PC-3 (cell line): ENCODE measurements at regions not wholly inside any gene's neighbourhood (a gene's known extent, or its start where the extent isn't known, plus 50 kb on each side); places are given as distances from the start of the nearest gene placed in this dataset.

Experiments used
- ATAC-seq: fragments of 200-7000 bp; cut with Tn5 transposase; 2 replicates; pipeline ENCODE4 v1.9.1; 2020; ENCODE audit warnings: mild to moderate bottlenecking, moderate library complexity
- BruUV-seq: library from RNA; stranded (reverse); fragments of 400-500 nt; replicated peaks from 2 replicates; lab custom pipeline; 2021; lab: Mats Ljungman, UMichigan
- CTCF ChIA-PET: fragments of 300-600 bp; sonication (Branson Sonifier 250); formaldehyde crosslinking; loops from one replicate; lab custom pipeline; 2022; ENCODE audit warnings: antibody characterized with exemption; lab: Charles Lee
- POLR2A ChIA-PET: fragments of 300-600 bp; sonication (Branson Sonifier 250); formaldehyde crosslinking; loops from one replicate; lab custom pipeline; 2022; ENCODE audit warnings: antibody characterized with exemption; ENCODE audit not compliant: unreplicated experiment; lab: Charles Lee
- DNase-seq: peaks from one replicate; pipeline ENCODE4 v3.0.0-alpha.2; 2015
- H2AFZ ChIP-seq: fragments of 300-600 bp; sonication (generic); 2 replicates; pipeline ENCODE4 v1.6.0; 2016; ENCODE audit warnings: antibody characterized with exemption, low read length
- H3F3A ChIP-seq: fragments of 300-600 bp; sonication (generic); one replicate; pipeline ENCODE4 v1.6.0; 2017; ENCODE audit warnings: antibody characterized with exemption, low read length, control low read depth, mild to moderate bottlenecking; ENCODE audit not compliant: unreplicated experiment
- H3K27ac ChIP-seq: fragments of 300-600 bp; sonication (generic); 2 replicates; pipeline ENCODE4 v1.5.1; 2016; ENCODE audit warnings: mild to moderate bottlenecking, low read length
- H3K27me3 ChIP-seq: fragments of 300-600 bp; sonication (generic); 2 replicates; pipeline ENCODE4 v1.6.1; 2016; ENCODE audit warnings: low read length, mixed read lengths
- H3K36me3 ChIP-seq: fragments of 300-600 bp; sonication (generic); 2 replicates; pipeline ENCODE4 v1.6.1; 2016; ENCODE audit warnings: low read depth, mixed run types, low read length, mixed read lengths
- H3K4me1 ChIP-seq: fragments of 300-600 bp; sonication (generic); 2 replicates; pipeline ENCODE4 v1.5.1; 2016; ENCODE audit warnings: low read length; ENCODE audit not compliant: insufficient read depth
- H3K4me2 ChIP-seq: fragments of 300-600 bp; sonication (generic); 2 replicates; pipeline ENCODE4 v1.6.0; 2016; ENCODE audit warnings: low read length
- H3K4me3 ChIP-seq: fragments of 300-600 bp; sonication (generic); 2 replicates; pipeline ENCODE4 v1.5.1; 2016; ENCODE audit warnings: mild to moderate bottlenecking, low read length, mixed read lengths
- H3K79me2 ChIP-seq: fragments of 300-600 bp; sonication (generic); 2 replicates; pipeline ENCODE4 v1.6.1; 2017; ENCODE audit warnings: low read length, mixed read lengths
- H3K9ac ChIP-seq: fragments of 300-600 bp; sonication (generic); 2 replicates; pipeline ENCODE4 v1.6.0; 2016; ENCODE audit warnings: mild to moderate bottlenecking, low read length
- H3K9me2 ChIP-seq: fragments of 300-600 bp; sonication (generic); replicated peaks from 2 replicates; pipeline ENCODE4 v1.6.1; 2016; ENCODE audit warnings: mixed run types, low read length, mixed read lengths
- H3K9me3 ChIP-seq: fragments of 300-600 bp; sonication (generic); 2 replicates; pipeline ENCODE4 v1.6.1; 2016; ENCODE audit warnings: low read length, mixed read lengths
- H4K20me1 ChIP-seq: fragments of 300-600 bp; sonication (generic); 2 replicates; pipeline ENCODE4 v1.6.1; 2016; ENCODE audit warnings: low read length, mixed read lengths
- CTCF ChIP-seq: fragments of 300-600 bp; sonication (generic); conservative IDR thresholded peaks from 2 replicates; pipeline ENCODE4 v1.5.1; 2017; ENCODE audit warnings: antibody characterized with exemption, low read depth, mild to moderate bottlenecking, low read length
- EZH2 ChIP-seq: fragments of 300-600 bp; sonication (generic); IDR thresholded peaks from one replicate; pipeline ENCODE4 v1.6.1; 2017; ENCODE audit warnings: antibody characterized with exemption, mild to moderate bottlenecking, low read length; ENCODE audit not compliant: unreplicated experiment
- EZH2phosphoT487 ChIP-seq: fragments of 300-600 bp; sonication (generic); IDR thresholded peaks from 2 replicates; pipeline ENCODE4 v1.6.1; 2018; ENCODE audit warnings: mild to moderate bottlenecking, antibody characterized with exemption, low read length, borderline replicate concordance
- intact Hi-C: fragments of 100-400 bp; cut with micrococcal nuclease; formaldehyde crosslinking; loops from 2 replicates; pipeline ENCODE4 v1.9.0; 2023

- POLR2A ChIA-PET, result no interaction called here
- Histone ChIP-seq H2AFZ (no peak overlapping the region), H3K4me3 (no peak overlapping the region), H3K9ac (no peak overlapping the region), H3K36me3 (no peaks in the 10 kb centered on the region), H3K27ac (no peak overlapping the region), H3K9me2 (no peaks in the 10 kb centered on the region), H3K4me2 (no peak overlapping the region), H3K27me3 (peaks cover 61% of the 10 kb centered on the region), H3K79me2 (no peaks in the 10 kb centered on the region), H3K4me1 (no peaks in the 10 kb centered on the region), H3K9me3 (no peaks in the 10 kb centered on the region), H3F3A (no peaks in the 10 kb centered on the region), H4K20me1 (no peaks in the 10 kb centered on the region)
- no peak for TF ChIP-seq CTCF
- no peak for TF ChIP-seq EZH2
- no peak for TF ChIP-seq EZH2phosphoT487
- intact Hi-C loops, result no loop called here
- no TSS peak for BruUV-seq
- no peak for DNase-seq
- CTCF ChIA-PET, result no interaction called here
- ATAC-seq, result no peak
These were observed 313.6 kb downstream of the OLFM3 start for GRCh38 chr1:101683136-101683535.

- Histone ChIP-seq H3K9me3 (no peaks in the 10 kb centered on the region), H3K9ac (no peak overlapping the region), H3K4me1 (no peaks in the 10 kb centered on the region), H3K9me2 (no peaks in the 10 kb centered on the region), H3K4me2 (no peak overlapping the region), H3K4me3 (no peak overlapping the region), H3F3A (no peaks in the 10 kb centered on the region), H3K36me3 (no peaks in the 10 kb centered on the region), H3K79me2 (no peaks in the 10 kb centered on the region), H3K27ac (no peak overlapping the region), H3K27me3 (peaks cover 61% of the 10 kb centered on the region), H2AFZ (no peak overlapping the region), H4K20me1 (no peaks in the 10 kb centered on the region)
- POLR2A ChIA-PET, result no interaction called here
- intact Hi-C loops, result no loop called here
- ATAC-seq, result no peak
- no peak for DNase-seq
- no peak for TF ChIP-seq EZH2
- TF ChIP-seq CTCF, result no peak
- no peak for TF ChIP-seq EZH2phosphoT487
- no TSS peak for BruUV-seq
- CTCF ChIA-PET, result no interaction called here
These were observed 313.2 kb downstream of the OLFM3 start for GRCh38 chr1:101683561-101683960.

GRCh38 chr1:101697072-101697471 lies 299.7 kb downstream of the OLFM3 start:
- Histone ChIP-seq H3K4me2 (no peak overlapping the region), H3K9me2 (no peaks in the 10 kb centered on the region), H3K79me2 (no peaks in the 10 kb centered on the region), H2AFZ (no peak overlapping the region), H3K27ac (no peak overlapping the region), H3K4me1 (no peaks in the 10 kb centered on the region), H3K36me3 (no peaks in the 10 kb centered on the region), H4K20me1 (no peaks in the 10 kb centered on the region), H3K9ac (no peak overlapping the region), H3K4me3 (no peak overlapping the region), H3K9me3 (no peaks in the 10 kb centered on the region), H3K27me3 (peaks cover 22% of the 10 kb centered on the region), H3F3A (no peaks in the 10 kb centered on the region)
- no TSS peak for BruUV-seq
- intact Hi-C loops, result no loop called here
- ChIA-PET POLR2A (no interaction called here), CTCF (no interaction called here)
- no peak for DNase-seq
- no peak for ATAC-seq
- TF ChIP-seq EZH2 (no peak), EZH2phosphoT487 (no peak), CTCF (no peak)
